ENCODE measurements at regions not wholly inside any gene's neighbourhood (a gene's known extent, or its start where the extent isn't known, plus 50 kb on each side); places are given as distances from the start of the nearest gene placed in this dataset.

DNA sequence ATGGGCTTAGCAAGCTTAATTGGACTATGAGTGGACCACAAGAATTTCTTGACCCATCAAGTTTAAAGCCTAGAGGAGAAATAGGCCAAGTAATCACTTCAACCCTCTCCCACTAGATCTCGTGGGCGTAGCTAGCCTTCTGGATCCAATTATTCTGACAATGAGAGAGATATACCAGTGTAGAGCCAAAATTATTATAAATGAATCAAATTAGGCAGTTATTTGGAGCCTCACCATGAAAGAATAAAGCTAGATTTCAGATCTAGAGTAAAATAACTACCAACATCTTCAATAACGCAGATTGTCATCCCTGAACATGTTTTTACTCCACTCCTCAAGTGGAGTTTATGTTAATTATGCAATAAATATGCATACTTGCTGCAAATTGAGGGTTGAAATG lies 143.9 kb upstream of the CDH20 start:
- CTCF ChIA-PET (ENCODE audit: unreplicated experiment): no interaction called here

DNA sequence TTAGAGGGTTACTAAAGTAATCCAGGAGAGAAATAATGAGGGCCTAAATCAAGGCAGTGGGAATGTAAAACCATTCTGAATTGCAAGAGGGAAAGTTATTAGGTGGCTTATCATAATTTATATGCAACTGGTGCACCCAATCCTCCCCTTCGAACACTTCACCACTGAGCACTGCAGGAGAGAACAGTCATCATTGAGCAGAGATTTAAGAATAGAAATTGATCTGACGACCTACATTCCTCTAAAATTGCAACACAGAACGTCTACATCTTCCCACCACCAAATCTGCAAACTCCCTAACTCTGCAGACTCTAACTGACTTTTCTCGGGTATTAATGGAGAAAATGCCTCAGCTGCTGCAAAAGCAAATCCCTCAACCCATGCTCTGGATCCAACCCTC lies 138.5 kb upstream of the CDH20 start:
- H2AFZ ChIP-seq (ENCODE audit: low read length): no peak overlapping the region
- no peak for TF ChIP-seq EZH2phosphoT487 (IDR thresholded peaks at IDR 0.05; ENCODE audit: borderline replicate concordance, low read depth, low read length)
- TF ChIP-seq, protein P1, sequence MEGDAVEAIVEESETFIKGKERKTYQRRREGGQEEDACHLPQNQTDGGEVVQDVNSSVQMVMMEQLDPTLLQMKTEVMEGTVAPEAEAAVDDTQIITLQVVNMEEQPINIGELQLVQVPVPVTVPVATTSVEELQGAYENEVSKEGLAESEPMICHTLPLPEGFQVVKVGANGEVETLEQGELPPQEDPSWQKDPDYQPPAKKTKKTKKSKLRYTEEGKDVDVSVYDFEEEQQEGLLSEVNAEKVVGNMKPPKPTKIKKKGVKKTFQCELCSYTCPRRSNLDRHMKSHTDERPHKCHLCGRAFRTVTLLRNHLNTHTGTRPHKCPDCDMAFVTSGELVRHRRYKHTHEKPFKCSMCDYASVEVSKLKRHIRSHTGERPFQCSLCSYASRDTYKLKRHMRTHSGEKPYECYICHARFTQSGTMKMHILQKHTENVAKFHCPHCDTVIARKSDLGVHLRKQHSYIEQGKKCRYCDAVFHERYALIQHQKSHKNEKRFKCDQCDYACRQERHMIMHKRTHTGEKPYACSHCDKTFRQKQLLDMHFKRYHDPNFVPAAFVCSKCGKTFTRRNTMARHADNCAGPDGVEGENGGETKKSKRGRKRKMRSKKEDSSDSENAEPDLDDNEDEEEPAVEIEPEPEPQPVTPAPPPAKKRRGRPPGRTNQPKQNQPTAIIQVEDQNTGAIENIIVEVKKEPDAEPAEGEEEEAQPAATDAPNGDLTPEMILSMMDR (conservative IDR thresholded peaks at IDR 0.05; ENCODE audit: low read length): no peak
- H3K4me1 ChIP-seq (ENCODE audit: insufficient read depth, low read length, poor library complexity, severe bottlenecking): no peaks in the 10 kb centered on the region
- no peaks in the 10 kb centered on the region for H3K79me2 ChIP-seq (ENCODE audit: insufficient read depth, low read depth, low read length)
- H3K4me2 ChIP-seq (ENCODE audit: low read length): no peak overlapping the region
- H3K4me3 ChIP-seq (ENCODE audit: low read depth, low read length, poor library complexity, severe bottlenecking): no peak overlapping the region
- H3K9me2 ChIP-seq (ENCODE audit: insufficient read depth, low read length): no peaks in the 10 kb centered on the region
- ChIA-PET POLR2A (interaction anchor here (0.6 kb wide), 1 partner anchor 15 kb away, joined by 3 read pairs; no protein-coding TSS in a partner anchor), CTCF (ENCODE audit: unreplicated experiment) (no interaction called here)
- H3K9me3 ChIP-seq (ENCODE audit: low read length): no peaks in the 10 kb centered on the region
- no TSS peak for BruUV-seq (replicated peaks)
- no peak for DNase-seq (ENCODE audit: low spot score)
- H4K20me1 ChIP-seq (ENCODE audit: insufficient read depth, low read length): no peaks in the 10 kb centered on the region
- no peak overlapping the region for H3K27ac ChIP-seq (ENCODE audit: low read depth, low read length, poor library complexity, severe bottlenecking)
- H3K36me3 ChIP-seq (ENCODE audit: insufficient read depth, low read length): no peaks in the 10 kb centered on the region
- intact Hi-C loops (cut with micrococcal nuclease; ENCODE audit: unreplicated experiment): no loop called here

More for the DNA sequence above, 143.9 kb upstream of the CDH20 start:
- POLR2A ChIA-PET: interaction anchor here (0.7 kb wide), 1 partner anchor 296 kb away, joined by 3 read pairs; no protein-coding TSS in a partner anchor
- no peaks in the 10 kb centered on the region for H3K79me2 ChIP-seq (ENCODE audit: insufficient read depth, low read depth, low read length)
- TF ChIP-seq EZH2phosphoT487 (IDR thresholded peaks at IDR 0.05; ENCODE audit: borderline replicate concordance, low read depth, low read length): no peak
- TF ChIP-seq, protein P1 (conservative IDR thresholded peaks at IDR 0.05; ENCODE audit: low read length): no peak
- H3K4me2 ChIP-seq (ENCODE audit: low read length): no peak overlapping the region
- H3K4me1 ChIP-seq (ENCODE audit: insufficient read depth, low read length, poor library complexity, severe bottlenecking): no peaks in the 10 kb centered on the region
- no peaks in the 10 kb centered on the region for H3K36me3 ChIP-seq (ENCODE audit: insufficient read depth, low read length)
- no TSS peak for BruUV-seq (replicated peaks)
- H3K9me2 ChIP-seq (ENCODE audit: insufficient read depth, low read length): no peaks in the 10 kb centered on the region
- intact Hi-C loops (cut with micrococcal nuclease; ENCODE audit: unreplicated experiment): no loop called here
- no peak for DNase-seq (ENCODE audit: low spot score)
- H3K27ac ChIP-seq (ENCODE audit: low read depth, low read length, poor library complexity, severe bottlenecking): no peak overlapping the region
- H4K20me1 ChIP-seq (ENCODE audit: insufficient read depth, low read length): no peaks in the 10 kb centered on the region
- no peaks in the 10 kb centered on the region for H3K9me3 ChIP-seq (ENCODE audit: low read length)
- no peak overlapping the region for H3K4me3 ChIP-seq (ENCODE audit: low read depth, low read length, poor library complexity, severe bottlenecking)
- no peak overlapping the region for H2AFZ ChIP-seq (ENCODE audit: low read length)

DNA sequence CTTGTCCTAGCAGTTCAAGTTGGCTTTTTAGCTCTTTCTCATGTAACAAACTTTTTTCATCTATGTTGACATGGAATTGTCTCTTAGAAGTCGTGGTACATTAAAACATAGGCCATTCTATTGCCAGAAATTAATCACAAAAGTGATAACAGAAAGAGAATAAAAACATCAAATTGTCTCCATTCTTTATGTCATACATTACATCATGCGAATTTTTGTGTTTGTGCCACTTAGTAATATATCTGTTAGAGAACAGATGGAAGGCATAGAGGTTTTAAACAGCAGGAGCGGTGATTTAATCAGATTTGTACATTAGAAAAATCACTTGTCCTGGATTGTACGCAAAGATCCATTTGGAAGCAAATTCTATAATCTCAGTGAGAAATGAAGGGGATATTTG lies 136.5 kb upstream of the CDH20 start:
- BruUV-seq (replicated peaks): no TSS peak
- Histone ChIP-seq H3K9me2 (ENCODE audit: insufficient read depth, low read length) (no peaks in the 10 kb centered on the region), H4K20me1 (ENCODE audit: insufficient read depth, low read length) (no peaks in the 10 kb centered on the region), H3K4me3 (ENCODE audit: low read depth, low read length, poor library complexity, severe bottlenecking) (no peak overlapping the region), H3K4me1 (ENCODE audit: insufficient read depth, low read length, poor library complexity, severe bottlenecking) (no peaks in the 10 kb centered on the region), H2AFZ (ENCODE audit: low read length) (no peak overlapping the region), H3K36me3 (ENCODE audit: insufficient read depth, low read length) (no peaks in the 10 kb centered on the region), H3K79me2 (ENCODE audit: insufficient read depth, low read depth, low read length) (no peaks in the 10 kb centered on the region), H3K4me2 (ENCODE audit: low read length) (no peak overlapping the region), H3K9me3 (ENCODE audit: low read length) (no peaks in the 10 kb centered on the region), H3K27ac (ENCODE audit: low read depth, low read length, poor library complexity, severe bottlenecking) (no peak overlapping the region)
- DNase-seq (ENCODE audit: low spot score): no peak
- intact Hi-C loops (cut with micrococcal nuclease; ENCODE audit: unreplicated experiment): no loop called here
- CTCF ChIA-PET (ENCODE audit: unreplicated experiment): no interaction called here
- TF ChIP-seq, protein P1 (conservative IDR thresholded peaks at IDR 0.05; ENCODE audit: low read length): no peak
- TF ChIP-seq EZH2phosphoT487 (IDR thresholded peaks at IDR 0.05; ENCODE audit: borderline replicate concordance, low read depth, low read length): no peak
- POLR2A ChIA-PET: no interaction called here

Data from OCI-LY7 (cell line).